ENCODE measurements at regions not wholly inside any gene's neighbourhood (a gene's known extent, or its start where the extent isn't known, plus 50 kb on each side); places are given as distances from the start of the nearest gene placed in this dataset.

DNA sequence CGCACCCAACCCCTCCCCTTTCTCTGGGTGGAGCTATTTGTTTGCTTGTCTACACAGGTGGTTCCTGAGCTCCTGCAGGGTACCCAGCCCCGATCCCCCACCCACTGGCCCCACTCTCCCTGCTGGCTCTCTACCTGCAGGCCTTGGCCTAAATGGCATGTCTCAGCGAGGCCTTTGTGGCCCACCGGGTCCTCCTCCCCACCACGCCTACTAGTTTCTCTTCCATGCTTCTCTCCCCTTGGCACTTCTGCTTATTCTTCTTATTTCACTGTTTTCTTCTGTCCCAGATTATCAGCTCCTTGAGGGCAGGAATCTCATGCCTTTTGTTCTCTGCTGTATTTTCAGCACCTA lies 57.4 kb upstream of the ZNF536 start (continued):
- TF ChIP-seq USF2 (CRISPR knock-in tag; IDR thresholded peaks at IDR 0.05) (no peak), CBX2 (IDR thresholded peaks at IDR 0.05; ENCODE audit: insufficient read depth, low read length, poor library complexity, severe bottlenecking) (no peak), HBP1 (CRISPR knock-in tag; IDR thresholded peaks at IDR 0.05) (no peak)

DNA sequence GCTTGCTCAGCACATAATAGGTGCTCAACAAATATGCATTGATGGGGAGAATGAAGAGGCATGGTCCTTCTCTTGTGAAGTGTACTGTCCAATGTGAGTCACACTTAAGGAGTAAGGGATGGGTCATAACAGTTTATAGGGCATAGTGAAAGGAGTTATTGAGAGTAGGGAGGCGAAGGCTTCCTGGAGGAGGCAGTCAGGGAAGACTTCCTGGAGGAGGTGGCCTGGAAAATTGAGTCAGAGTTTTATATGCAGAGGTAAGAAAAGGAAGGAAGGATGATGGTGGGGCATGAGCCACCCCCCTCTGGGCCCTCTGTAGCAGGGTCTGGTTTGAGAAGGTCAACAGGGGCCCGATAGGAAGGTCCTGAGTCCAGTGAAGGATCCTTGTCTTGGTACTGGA lies 57.0 kb upstream of the ZNF536 start:
- in situ Hi-C loops (cut with MboI) = no loop called here
- no peaks in the 10 kb centered on the region for H3K79me2 ChIP-seq (ENCODE audit: control insufficient read depth, insufficient read depth, low read length)

More for the DNA sequence above, 57.0 kb upstream of the ZNF536 start:
- TF ChIP-seq ZNF239 (CRISPR knock-in tag; IDR thresholded peaks at IDR 0.05) (no peak), ZFP91 (CRISPR knock-in tag; IDR thresholded peaks at IDR 0.05) (no peak), ZNF668 (CRISPR knock-in tag; IDR thresholded peaks at IDR 0.05) (no peak), RBM25 (IDR thresholded peaks at IDR 0.05; ENCODE audit: low read depth, low read length, severe bottlenecking) (peak; percentile 13), PURB (CRISPR knock-in tag; IDR thresholded peaks at IDR 0.05; ENCODE audit: low read depth) (no peak), ZC3H8 (IDR thresholded peaks at IDR 0.05) (no peak), SMC3 (conservative IDR thresholded peaks at IDR 0.05; ENCODE audit: insufficient read depth, low read depth, low read length) (no peak), RBM39 (optimal IDR thresholded peaks at IDR 0.05; ENCODE audit: low read depth, low read length) (no peak), SMARCA5 (IDR thresholded peaks at IDR 0.05) (no peak), RFX7 (CRISPR knock-in tag; IDR thresholded peaks at IDR 0.05) (no peak), NR2F6 (CRISPR knock-in tag; IDR thresholded peaks at IDR 0.05) (no peak), ZFP36 (IDR thresholded peaks at IDR 0.05; ENCODE audit: low read depth, low read length, partially characterized antibody) (peak; percentile 87)
- TF ChIP-seq, protein P1, sequence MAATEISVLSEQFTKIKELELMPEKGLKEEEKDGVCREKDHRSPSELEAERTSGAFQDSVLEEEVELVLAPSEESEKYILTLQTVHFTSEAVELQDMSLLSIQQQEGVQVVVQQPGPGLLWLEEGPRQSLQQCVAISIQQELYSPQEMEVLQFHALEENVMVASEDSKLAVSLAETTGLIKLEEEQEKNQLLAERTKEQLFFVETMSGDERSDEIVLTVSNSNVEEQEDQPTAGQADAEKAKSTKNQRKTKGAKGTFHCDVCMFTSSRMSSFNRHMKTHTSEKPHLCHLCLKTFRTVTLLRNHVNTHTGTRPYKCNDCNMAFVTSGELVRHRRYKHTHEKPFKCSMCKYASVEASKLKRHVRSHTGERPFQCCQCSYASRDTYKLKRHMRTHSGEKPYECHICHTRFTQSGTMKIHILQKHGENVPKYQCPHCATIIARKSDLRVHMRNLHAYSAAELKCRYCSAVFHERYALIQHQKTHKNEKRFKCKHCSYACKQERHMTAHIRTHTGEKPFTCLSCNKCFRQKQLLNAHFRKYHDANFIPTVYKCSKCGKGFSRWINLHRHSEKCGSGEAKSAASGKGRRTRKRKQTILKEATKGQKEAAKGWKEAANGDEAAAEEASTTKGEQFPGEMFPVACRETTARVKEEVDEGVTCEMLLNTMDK (IDR thresholded peaks at IDR 0.05; ENCODE audit: borderline replicate concordance, insufficient read depth, low read depth, low read length, poor library complexity, severe bottlenecking) = no peak
- TF ChIP-seq, protein P2, sequence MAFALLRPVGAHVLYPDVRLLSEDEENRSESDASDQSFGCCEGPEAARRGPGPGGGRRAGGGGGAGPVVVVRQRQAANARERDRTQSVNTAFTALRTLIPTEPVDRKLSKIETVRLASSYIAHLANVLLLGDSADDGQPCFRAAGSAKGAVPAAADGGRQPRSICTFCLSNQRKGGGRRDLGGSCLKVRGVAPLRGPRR (CRISPR knock-in tag; IDR thresholded peaks at IDR 0.05) = no peak
- no TSS peak for BruUV-seq (replicated peaks)
- no peak overlapping the region for H3K27ac ChIP-seq (ENCODE audit: extremely low read depth, low read depth, low read length)
- H4K20me1 ChIP-seq (replicated peaks; ENCODE audit: control insufficient read depth, insufficient read depth, low read length) = no peaks in the 10 kb centered on the region
- POLR2A ChIA-PET = no interaction called here
- DNase-seq (ENCODE audit: extremely low read depth in 1 of 4, low spot score in 3 of 4) (no peak), ATAC-seq (no peak), FAIRE-seq (no peak)
- H3K4me2 ChIP-seq (ENCODE audit: insufficient read depth, low read length) = no peak overlapping the region
- no peaks in the 10 kb centered on the region for H3K9me3 ChIP-seq (replicated peaks; ENCODE audit: control insufficient read depth, insufficient read depth, low read depth, low read length)
- H3K36me3 ChIP-seq (ENCODE audit: control insufficient read depth, insufficient read depth, low read length) = no peaks in the 10 kb centered on the region
- CTCF ChIA-PET (ENCODE audit: low intra/inter-chr PET ratio) = no interaction called here
- no peak overlapping the region for H2AFZ ChIP-seq (ENCODE audit: low read depth, low read length)
- intact Hi-C loops (cut with micrococcal nuclease) = no loop called here
- H3K4me1 ChIP-seq (replicated peaks in 1 of 2; ENCODE audit: control insufficient read depth in 2 of 2, insufficient read depth in 2 of 2, low read length in 2 of 2) = no peaks in the 10 kb centered on the region
- no peak overlapping the region for H3K4me3 ChIP-seq
- no peaks in the 10 kb centered on the region for H3K9me1 ChIP-seq (ENCODE audit: control insufficient read depth, insufficient read depth, low read length)
- H3K27me3 ChIP-seq (ENCODE audit: control insufficient read depth in 2 of 2, insufficient read depth in 2 of 2, low read length in 2 of 2) = peaks cover 0 to 24% of the 10 kb centered on the region in 2 experiments; a peak in 3 of 5 replicates
- H3K9ac ChIP-seq (ENCODE audit: insufficient read depth in 1 of 2, low read depth in 2 of 2, low read length in 2 of 2) = no peak overlapping the region
- WGBS (ENCODE audit: insufficient coverage, low coverage, missing lambda C conversion rate) = 10% methylated on average over 1 of the region's 2 CpGs

Measured in K562 (cell line).